Heart left ventricle (tissue), 13 donors: ENCODE measurements at regions not wholly inside any gene's neighbourhood (a gene's known extent, or its start where the extent isn't known, plus 50 kb on each side); places are given as distances from the start of the nearest gene placed in this dataset.

Source experiments
- POLR2A ChIP-seq, 2 donors: fragments of 450-650 bp; IDR thresholded peaks; one replicate each; pipeline ENCODE4 v1.6.1; 2017; ENCODE audit warnings: antibody characterized with exemption in 2 of 2, mild to moderate bottlenecking in 2 of 2, moderate library complexity in 2 of 2
- TF ChIP-seq, protein P1 (sequence below), 12 donors: fragments of 200-600 bp; sonication (generic) in 4 of 12; IDR thresholded peaks; one replicate each; pipeline versions ENCODE4 v1.5.0 to v1.8.0; 2018 to 2022; ENCODE audit warnings: antibody characterized with exemption in 12 of 12, mild to moderate bottlenecking in 5 of 12
- donor health status: ischemic (EF 13 %, LVEDD 7.1; RV severe dilation, severe dysfunction).
- donor health status: DM: no; HTN: yes; CAD: no.
- donor health status: DM: no; HTN: no; CAD: no.
- donor health status: ischemic (EF 25% LVEDD 6.9; RV normal size, moderate dysfunction).
- donor health status: ischemic (EF 25% LVEDD 5.7; RV mildly dilated, moderate dysfunction).
- donor health status: ischemic (EF 35%, LVEDD 5.7; RV mildly dilated, moderate dysfunction).
- donor health status: nonischemic (EF 11% LVEDD 7.7; RV severe dilation, severe dysfunction).
- donor health status: DM: yes; HTN: yes; CAD: no.
- donor health status: PGD.
- donor health status: ischemic (EF 29% LVEDD 5.4; RV normal size, mild dysfunction).
- donor health status: nonischemic (EF 23%, LVEDD 6.1; RV moderate dilation, normal function).

DNA sequence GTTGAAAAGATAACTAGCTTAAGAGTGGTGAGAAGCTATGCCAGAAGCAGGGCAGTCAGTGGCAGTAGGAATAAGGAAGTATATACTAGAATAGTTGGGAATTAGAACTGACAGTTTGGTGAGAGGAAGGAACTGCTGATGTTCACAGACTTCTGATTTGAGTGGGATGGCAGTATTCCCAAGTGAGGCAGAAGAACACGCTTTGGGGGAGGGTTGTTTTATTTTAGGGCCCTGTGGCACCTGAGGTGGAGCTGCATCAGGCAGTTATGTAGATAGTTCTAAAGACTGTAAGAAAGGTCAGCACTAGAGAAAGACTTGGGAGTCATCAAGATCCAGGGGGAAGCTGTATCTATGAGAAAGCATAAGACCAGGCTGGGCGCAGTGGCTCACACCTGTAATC lies 66.3 kb upstream of the TNRC6B start:
- TF ChIP-seq, protein P1, sequence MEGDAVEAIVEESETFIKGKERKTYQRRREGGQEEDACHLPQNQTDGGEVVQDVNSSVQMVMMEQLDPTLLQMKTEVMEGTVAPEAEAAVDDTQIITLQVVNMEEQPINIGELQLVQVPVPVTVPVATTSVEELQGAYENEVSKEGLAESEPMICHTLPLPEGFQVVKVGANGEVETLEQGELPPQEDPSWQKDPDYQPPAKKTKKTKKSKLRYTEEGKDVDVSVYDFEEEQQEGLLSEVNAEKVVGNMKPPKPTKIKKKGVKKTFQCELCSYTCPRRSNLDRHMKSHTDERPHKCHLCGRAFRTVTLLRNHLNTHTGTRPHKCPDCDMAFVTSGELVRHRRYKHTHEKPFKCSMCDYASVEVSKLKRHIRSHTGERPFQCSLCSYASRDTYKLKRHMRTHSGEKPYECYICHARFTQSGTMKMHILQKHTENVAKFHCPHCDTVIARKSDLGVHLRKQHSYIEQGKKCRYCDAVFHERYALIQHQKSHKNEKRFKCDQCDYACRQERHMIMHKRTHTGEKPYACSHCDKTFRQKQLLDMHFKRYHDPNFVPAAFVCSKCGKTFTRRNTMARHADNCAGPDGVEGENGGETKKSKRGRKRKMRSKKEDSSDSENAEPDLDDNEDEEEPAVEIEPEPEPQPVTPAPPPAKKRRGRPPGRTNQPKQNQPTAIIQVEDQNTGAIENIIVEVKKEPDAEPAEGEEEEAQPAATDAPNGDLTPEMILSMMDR (IDR thresholded peaks at IDR 0.05): no peak
- TF ChIP-seq POLR2A (IDR thresholded peaks at IDR 0.05): no peak
